Activated CD4-positive, alpha-beta T cell treated with anti-CD3 and anti-CD28 coated beads, Interleukin-2, amount 50 U/mL, for 16 hours (primary cell): ENCODE measurements at regions not wholly inside any gene's neighbourhood (a gene's known extent, or its start where the extent isn't known, plus 50 kb on each side); places are given as distances from the start of the nearest gene placed in this dataset.

ENCODE experiments used
- DNase-seq: peaks from one replicate; pipeline ENCODE4 v3.0.0-alpha.2; 2020

- DNase-seq = peak; percentile 92
Measured at GRCh38 chr13:50365408-50366391, 350.5 kb downstream of the KCNRG start.

GRCh38 chr13:50366488-50367174, 351.4 kb downstream of the KCNRG start:
- DNase-seq = peak; percentile 94

GRCh38 chr13:50369646-50370045, 354.4 kb downstream of the KCNRG start:
- no peak for DNase-seq

- DNase-seq = peak; percentile 46
Measured at GRCh38 chr13:50370303-50370950, 355.2 kb downstream of the KCNRG start.

GRCh38 chr13:50374517-50374916, 359.3 kb downstream of the KCNRG start:
- no peak for DNase-seq

- DNase-seq = no peak
Measured at GRCh38 chr13:50375792-50376191, 360.5 kb downstream of the KCNRG start.

- DNase-seq = no peak
Measured at GRCh38 chr13:50376895-50377575, 361.8 kb downstream of the KCNRG start.

- DNase-seq = no peak
Measured at GRCh38 chr13:50377726-50378270, 362.6 kb downstream of the KCNRG start.

GRCh38 chr13:50378509-50379044, 363.3 kb downstream of the KCNRG start:
- DNase-seq = no peak

GRCh38 chr13:50379584-50379983, 364.3 kb downstream of the KCNRG start:
- no peak for DNase-seq

GRCh38 chr13:50380905-50381304, 365.7 kb downstream of the KCNRG start:
- DNase-seq = no peak

- no peak for DNase-seq
Measured at GRCh38 chr13:50382511-50382910, 367.3 kb downstream of the KCNRG start.

GRCh38 chr13:50382951-50383350, 367.7 kb downstream of the KCNRG start:
- DNase-seq = no peak

- no peak for DNase-seq
Measured at GRCh38 chr13:50384724-50385123, 369.5 kb downstream of the KCNRG start.

GRCh38 chr13:50386541-50387050, 371.4 kb downstream of the KCNRG start:
- no peak for DNase-seq

- DNase-seq = peak; percentile 2
Measured at GRCh38 chr13:50387051-50387581, 371.9 kb downstream of the KCNRG start.

- DNase-seq = no peak
Measured at GRCh38 chr13:50388481-50388880, 373.2 kb downstream of the KCNRG start.

- DNase-seq = no peak
Measured at GRCh38 chr13:50389726-50390125, 374.5 kb downstream of the KCNRG start.

- DNase-seq = no peak
Measured at GRCh38 chr13:50390503-50391248, 375.4 kb downstream of the KCNRG start.

GRCh38 chr13:50392977-50393376, 377.7 kb downstream of the KCNRG start:
- no peak for DNase-seq

- DNase-seq = no peak
Measured at GRCh38 chr13:50393628-50394027, 378.4 kb downstream of the KCNRG start.
